PC-3 (cell line): ENCODE measurements at regions not wholly inside any gene's neighbourhood (a gene's known extent, or its start where the extent isn't known, plus 50 kb on each side); places are given as distances from the start of the nearest gene placed in this dataset.

ENCODE experiments used
- ATAC-seq: fragments of 200-7000 bp; cut with Tn5 transposase; 2 replicates; pipeline ENCODE4 v1.9.1; 2020; ENCODE audit warnings: mild to moderate bottlenecking, moderate library complexity
- BruUV-seq: library from RNA; stranded (reverse); fragments of 400-500 nt; replicated peaks from 2 replicates; lab custom pipeline; 2021; lab: Mats Ljungman, UMichigan
- CTCF ChIA-PET: fragments of 300-600 bp; sonication (Branson Sonifier 250); formaldehyde crosslinking; loops from one replicate; lab custom pipeline; 2022; ENCODE audit warnings: antibody characterized with exemption; lab: Charles Lee
- POLR2A ChIA-PET: fragments of 300-600 bp; sonication (Branson Sonifier 250); formaldehyde crosslinking; loops from one replicate; lab custom pipeline; 2022; ENCODE audit warnings: antibody characterized with exemption; ENCODE audit not compliant: unreplicated experiment; lab: Charles Lee
- DNase-seq: peaks from one replicate; pipeline ENCODE4 v3.0.0-alpha.2; 2015
- H2AFZ ChIP-seq: fragments of 300-600 bp; sonication (generic); 2 replicates; pipeline ENCODE4 v1.6.0; 2016; ENCODE audit warnings: antibody characterized with exemption, low read length
- H3F3A ChIP-seq: fragments of 300-600 bp; sonication (generic); one replicate; pipeline ENCODE4 v1.6.0; 2017; ENCODE audit warnings: antibody characterized with exemption, low read length, control low read depth, mild to moderate bottlenecking; ENCODE audit not compliant: unreplicated experiment
- H3K27ac ChIP-seq: fragments of 300-600 bp; sonication (generic); 2 replicates; pipeline ENCODE4 v1.5.1; 2016; ENCODE audit warnings: mild to moderate bottlenecking, low read length
- H3K27me3 ChIP-seq: fragments of 300-600 bp; sonication (generic); 2 replicates; pipeline ENCODE4 v1.6.1; 2016; ENCODE audit warnings: low read length, mixed read lengths
- H3K36me3 ChIP-seq: fragments of 300-600 bp; sonication (generic); 2 replicates; pipeline ENCODE4 v1.6.1; 2016; ENCODE audit warnings: low read depth, mixed run types, low read length, mixed read lengths
- H3K4me1 ChIP-seq: fragments of 300-600 bp; sonication (generic); 2 replicates; pipeline ENCODE4 v1.5.1; 2016; ENCODE audit warnings: low read length; ENCODE audit not compliant: insufficient read depth
- H3K4me2 ChIP-seq: fragments of 300-600 bp; sonication (generic); 2 replicates; pipeline ENCODE4 v1.6.0; 2016; ENCODE audit warnings: low read length
- H3K4me3 ChIP-seq: fragments of 300-600 bp; sonication (generic); 2 replicates; pipeline ENCODE4 v1.5.1; 2016; ENCODE audit warnings: mild to moderate bottlenecking, low read length, mixed read lengths
- H3K79me2 ChIP-seq: fragments of 300-600 bp; sonication (generic); 2 replicates; pipeline ENCODE4 v1.6.1; 2017; ENCODE audit warnings: low read length, mixed read lengths
- H3K9ac ChIP-seq: fragments of 300-600 bp; sonication (generic); 2 replicates; pipeline ENCODE4 v1.6.0; 2016; ENCODE audit warnings: mild to moderate bottlenecking, low read length
- H3K9me2 ChIP-seq: fragments of 300-600 bp; sonication (generic); replicated peaks from 2 replicates; pipeline ENCODE4 v1.6.1; 2016; ENCODE audit warnings: mixed run types, low read length, mixed read lengths
- H3K9me3 ChIP-seq: fragments of 300-600 bp; sonication (generic); 2 replicates; pipeline ENCODE4 v1.6.1; 2016; ENCODE audit warnings: low read length, mixed read lengths
- H4K20me1 ChIP-seq: fragments of 300-600 bp; sonication (generic); 2 replicates; pipeline ENCODE4 v1.6.1; 2016; ENCODE audit warnings: low read length, mixed read lengths
- CTCF ChIP-seq: fragments of 300-600 bp; sonication (generic); conservative IDR thresholded peaks from 2 replicates; pipeline ENCODE4 v1.5.1; 2017; ENCODE audit warnings: antibody characterized with exemption, low read depth, mild to moderate bottlenecking, low read length
- EZH2 ChIP-seq: fragments of 300-600 bp; sonication (generic); IDR thresholded peaks from one replicate; pipeline ENCODE4 v1.6.1; 2017; ENCODE audit warnings: antibody characterized with exemption, mild to moderate bottlenecking, low read length; ENCODE audit not compliant: unreplicated experiment
- EZH2phosphoT487 ChIP-seq: fragments of 300-600 bp; sonication (generic); IDR thresholded peaks from 2 replicates; pipeline ENCODE4 v1.6.1; 2018; ENCODE audit warnings: mild to moderate bottlenecking, antibody characterized with exemption, low read length, borderline replicate concordance
- intact Hi-C: fragments of 100-400 bp; cut with micrococcal nuclease; formaldehyde crosslinking; loops from 2 replicates; pipeline ENCODE4 v1.9.0; 2023

GRCh38 chr17:14923981-14924380, 341.1 kb downstream of the PMP22 start:
- ATAC-seq, result no peak
- POLR2A ChIA-PET, result no interaction called here
- Histone ChIP-seq H4K20me1 (no peaks in the 10 kb centered on the region), H3K4me3 (no peak overlapping the region), H2AFZ (no peak overlapping the region), H3K79me2 (no peaks in the 10 kb centered on the region), H3K4me1 (no peaks in the 10 kb centered on the region), H3K4me2 (no peak overlapping the region), H3K36me3 (no peaks in the 10 kb centered on the region), H3K9me3 (no peaks in the 10 kb centered on the region), H3K9me2 (no peaks in the 10 kb centered on the region), H3K27ac (no peak overlapping the region), H3K27me3 (peaks cover 26% of the 10 kb centered on the region), H3F3A (no peaks in the 10 kb centered on the region), H3K9ac (no peak overlapping the region)
- CTCF ChIA-PET, result no interaction called here
- intact Hi-C loops, result no loop called here
- BruUV-seq, result no TSS peak
- no peak for TF ChIP-seq EZH2phosphoT487
- no peak for TF ChIP-seq CTCF
- no peak for TF ChIP-seq EZH2
- no peak for DNase-seq

- no peaks in the 10 kb centered on the region for H3K4me1 ChIP-seq
- H3K9ac ChIP-seq, result no peak overlapping the region
- H3K4me3 ChIP-seq, result no peak overlapping the region
- H2AFZ ChIP-seq, result no peak overlapping the region
- H3K9me3 ChIP-seq, result no peaks in the 10 kb centered on the region
- H4K20me1 ChIP-seq, result no peaks in the 10 kb centered on the region
- ChIA-PET POLR2A (no interaction called here), CTCF (no interaction called here)
- H3K27me3 ChIP-seq, result peaks cover 17% of the 10 kb centered on the region
- no TSS peak for BruUV-seq
- no peak overlapping the region for H3K4me2 ChIP-seq
- no peak for DNase-seq
- intact Hi-C loops, result no loop called here
- no peaks in the 10 kb centered on the region for H3K36me3 ChIP-seq
- H3K27ac ChIP-seq, result no peak overlapping the region
- no peak for TF ChIP-seq EZH2phosphoT487
- no peaks in the 10 kb centered on the region for H3K9me2 ChIP-seq
- no peak for ATAC-seq
- H3F3A ChIP-seq, result no peaks in the 10 kb centered on the region
- no peaks in the 10 kb centered on the region for H3K79me2 ChIP-seq
Observed at GRCh38 chr17:14922411-14922810, 342.7 kb downstream of the PMP22 start.

GRCh38 chr17:14921936-14922335, 343.2 kb downstream of the PMP22 start:
- Histone ChIP-seq H3K9ac (no peak overlapping the region), H3K4me2 (no peak overlapping the region), H3K4me3 (no peak overlapping the region), H3K79me2 (no peaks in the 10 kb centered on the region), H2AFZ (no peak overlapping the region), H3K27me3 (peaks cover 17% of the 10 kb centered on the region), H3K9me3 (no peaks in the 10 kb centered on the region), H3K27ac (no peak overlapping the region), H3K36me3 (no peaks in the 10 kb centered on the region), H3F3A (no peaks in the 10 kb centered on the region), H3K4me1 (no peaks in the 10 kb centered on the region), H4K20me1 (no peaks in the 10 kb centered on the region), H3K9me2 (no peaks in the 10 kb centered on the region)
- CTCF ChIA-PET, result no interaction called here
- no peak for TF ChIP-seq EZH2
- TF ChIP-seq EZH2phosphoT487, result no peak
- no peak for TF ChIP-seq CTCF
- no peak for ATAC-seq
- BruUV-seq, result no TSS peak
- intact Hi-C loops, result no loop called here
- DNase-seq, result no peak
- POLR2A ChIA-PET, result no interaction called here
